ENCODE measurements at regions not wholly inside any gene's neighbourhood (a gene's known extent, or its start where the extent isn't known, plus 50 kb on each side); places are given as distances from the start of the nearest gene placed in this dataset.

GRCh38 chr4:149121023-149121404 lies 678.8 kb upstream of the NR3C2 start:
- Histone ChIP-seq H3K4me3 (no peak overlapping the region), H3K4me1 (no peaks in the 10 kb centered on the region), H3K27ac (no peak overlapping the region), H3K4me2 (no peak overlapping the region), H3K9me3 (no peaks in the 10 kb centered on the region)
- CTCF ChIA-PET, result no interaction called here
- 42% methylated on average over 5 of the region's 5 CpGs for WGBS (ENCODE audit: missing lambda C conversion rate)
- TF ChIP-seq, protein P1, sequence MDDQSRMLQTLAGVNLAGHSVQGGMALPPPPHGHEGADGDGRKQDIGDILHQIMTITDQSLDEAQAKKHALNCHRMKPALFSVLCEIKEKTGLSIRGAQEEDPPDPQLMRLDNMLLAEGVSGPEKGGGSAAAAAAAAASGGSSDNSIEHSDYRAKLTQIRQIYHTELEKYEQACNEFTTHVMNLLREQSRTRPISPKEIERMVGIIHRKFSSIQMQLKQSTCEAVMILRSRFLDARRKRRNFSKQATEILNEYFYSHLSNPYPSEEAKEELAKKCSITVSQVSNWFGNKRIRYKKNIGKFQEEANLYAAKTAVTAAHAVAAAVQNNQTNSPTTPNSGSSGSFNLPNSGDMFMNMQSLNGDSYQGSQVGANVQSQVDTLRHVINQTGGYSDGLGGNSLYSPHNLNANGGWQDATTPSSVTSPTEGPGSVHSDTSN (IDR thresholded peaks at IDR 0.05), result no peak
- no peak for TF ChIP-seq RFX5 (IDR thresholded peaks at IDR 0.05)
- TF ChIP-seq POLR2AphosphoS2 (conservative IDR thresholded peaks at IDR 0.05; ENCODE audit: low read length), result no peak
- TF ChIP-seq FOXS1 (CRISPR knock-in tag; IDR thresholded peaks at IDR 0.05), result no peak
- no peak for TF ChIP-seq HEYL (CRISPR knock-in tag; IDR thresholded peaks at IDR 0.05)
- TF ChIP-seq RAD21 (conservative IDR thresholded peaks at IDR 0.05 in 1 of 2, IDR thresholded peaks at IDR 0.05 in 1 of 2), result no peak
- TF ChIP-seq ZNF302 (CRISPR knock-in tag; IDR thresholded peaks at IDR 0.05), result no peak
- TF ChIP-seq HOXB5 (CRISPR knock-in tag; IDR thresholded peaks at IDR 0.05), result no peak
- no peak for TF ChIP-seq HDAC2 (IDR thresholded peaks at IDR 0.05)
- TF ChIP-seq POLR2A (IDR thresholded peaks at IDR 0.05; ENCODE audit: low read length), result no peak
- no peak for ATAC-seq
- FAIRE-seq, result no peak
- DNase-seq (ENCODE audit: low read depth in 1 of 2, low spot score in 1 of 2), result no peak
- POLR2A ChIA-PET, result no interaction called here

GRCh38 chr4:149120331-149121022 lies 678.3 kb upstream of the NR3C2 start:
- no peak for ATAC-seq
- H3K4me1 ChIP-seq, result no peaks in the 10 kb centered on the region
- ChIA-PET CTCF (no interaction called here), POLR2A (no interaction called here)
- WGBS (ENCODE audit: missing lambda C conversion rate), result 2% methylated on average over 2 of the region's 2 CpGs
- no peak for DNase-seq (ENCODE audit: low read depth in 1 of 2, low spot score in 1 of 2)
- H3K4me3 ChIP-seq, result no peak overlapping the region
- H3K27ac ChIP-seq, result no peak overlapping the region
- TF ChIP-seq EHMT2 (IDR thresholded peaks at IDR 0.05; ENCODE audit: low read depth) (no peak), CTCF (IDR thresholded peaks at IDR 0.05) (no peak), ZFP36 (IDR thresholded peaks at IDR 0.05; ENCODE audit: borderline replicate concordance, partially characterized antibody) (no peak), JUN (IDR thresholded peaks at IDR 0.05) (no peak), NFE2L2 (conservative IDR thresholded peaks at IDR 0.05; ENCODE audit: low read length) (no peak), ELK1 (IDR thresholded peaks at IDR 0.05; ENCODE audit: low read depth, low read length) (no peak), MAFK (IDR thresholded peaks at IDR 0.05; ENCODE audit: partially characterized antibody) (no peak), HDAC2 (IDR thresholded peaks at IDR 0.05) (no peak), KDM5A (IDR thresholded peaks at IDR 0.05) (no peak)
- FAIRE-seq, result no peak
- no peaks in the 10 kb centered on the region for H3K9me3 ChIP-seq
- H3K4me2 ChIP-seq, result no peak overlapping the region

DNA sequence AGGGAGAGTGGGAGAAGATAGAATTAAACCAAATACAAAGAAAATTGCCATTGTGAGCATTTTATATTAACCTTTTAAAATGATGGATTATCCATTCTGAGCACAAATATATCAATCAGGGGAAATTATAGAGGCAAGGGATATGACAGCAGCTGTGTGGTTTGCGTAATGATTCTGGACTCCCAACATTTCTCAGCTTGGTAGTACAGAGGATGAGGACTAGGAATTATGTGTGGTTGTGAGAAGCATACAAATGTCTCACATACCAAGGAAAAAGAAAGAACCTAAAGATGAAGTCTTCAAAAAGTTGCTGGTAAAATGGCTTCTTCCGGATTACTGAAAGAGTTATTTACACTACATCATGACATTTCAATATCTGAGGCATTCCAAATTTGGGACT lies 674.6 kb upstream of the NR3C2 start:
- no peak for DNase-seq (ENCODE audit: low read depth in 1 of 2, low spot score in 1 of 2)
- H3K4me1 ChIP-seq, result no peaks in the 10 kb centered on the region
- ChIA-PET POLR2A (no interaction called here), CTCF (no interaction called here)
- H3K4me2 ChIP-seq, result no peak overlapping the region
- H3K4me3 ChIP-seq, result no peak overlapping the region
- TF ChIP-seq KDM1A (IDR thresholded peaks at IDR 0.05; ENCODE audit: low read depth) (no peak), HOXB13 (CRISPR knock-in tag; IDR thresholded peaks at IDR 0.05; ENCODE audit: low read depth) (no peak), FOSL2 (IDR thresholded peaks at IDR 0.05) (no peak), FOSL2 (CRISPR knock-in tag; IDR thresholded peaks at IDR 0.05) (no peak), TP53 (CRISPR knock-in tag; IDR thresholded peaks at IDR 0.05) (no peak), FOSB (CRISPR knock-in tag; IDR thresholded peaks at IDR 0.05) (no peak), BCL3 (IDR thresholded peaks at IDR 0.05) (no peak), EHMT2 (IDR thresholded peaks at IDR 0.05; ENCODE audit: low read depth) (no peak), FOXS1 (CRISPR knock-in tag; IDR thresholded peaks at IDR 0.05) (no peak), SMC3 (IDR thresholded peaks at IDR 0.05) (no peak), RAD21 (conservative IDR thresholded peaks at IDR 0.05 in 1 of 2, IDR thresholded peaks at IDR 0.05 in 1 of 2) (no peak), MAX (IDR thresholded peaks at IDR 0.05) (no peak), ZC3H11A (IDR thresholded peaks at IDR 0.05) (no peak), ZNF302 (CRISPR knock-in tag; IDR thresholded peaks at IDR 0.05) (no peak)
- WGBS (ENCODE audit: missing lambda C conversion rate), result 66% methylated on average over 2 of the region's 2 CpGs
- no peak for FAIRE-seq
- ATAC-seq, result no peak
- H3K27ac ChIP-seq, result no peak overlapping the region
- no peaks in the 10 kb centered on the region for H3K9me3 ChIP-seq
